HG03520 (cell line): ENCODE measurements at regions not wholly inside any gene's neighbourhood (a gene's known extent, or its start where the extent isn't known, plus 50 kb on each side); places are given as distances from the start of the nearest gene placed in this dataset.

Experiments used
- ATAC-seq: cut with Tn5 transposase; IDR thresholded peaks from one replicate; pipeline ENCODE4 v1.9.1; 2021; ENCODE audit warnings: mild to moderate bottlenecking, moderate library complexity; ENCODE audit not compliant: unreplicated experiment

DNA sequence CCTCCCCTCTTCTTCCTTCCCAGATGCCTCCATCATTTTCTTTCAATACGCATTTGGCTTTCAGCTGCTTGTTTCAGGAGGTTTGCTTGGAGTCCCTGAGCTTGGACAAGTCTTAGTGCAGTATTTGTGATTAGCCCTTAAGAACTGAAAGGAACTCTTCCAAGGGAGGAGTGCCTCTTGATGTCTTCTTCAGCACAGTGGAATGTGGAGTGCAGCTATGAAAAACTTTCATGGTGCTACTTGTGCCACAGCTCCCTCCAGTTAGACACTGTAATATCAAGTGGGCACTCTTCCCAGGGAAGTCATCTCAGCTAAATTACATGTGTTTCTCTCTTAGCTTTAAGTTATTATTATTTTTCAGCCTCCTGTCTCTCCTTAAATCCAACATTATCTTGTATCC, 173.1 kb downstream of the NECTIN3 start:
- ATAC-seq, result no peak

DNA sequence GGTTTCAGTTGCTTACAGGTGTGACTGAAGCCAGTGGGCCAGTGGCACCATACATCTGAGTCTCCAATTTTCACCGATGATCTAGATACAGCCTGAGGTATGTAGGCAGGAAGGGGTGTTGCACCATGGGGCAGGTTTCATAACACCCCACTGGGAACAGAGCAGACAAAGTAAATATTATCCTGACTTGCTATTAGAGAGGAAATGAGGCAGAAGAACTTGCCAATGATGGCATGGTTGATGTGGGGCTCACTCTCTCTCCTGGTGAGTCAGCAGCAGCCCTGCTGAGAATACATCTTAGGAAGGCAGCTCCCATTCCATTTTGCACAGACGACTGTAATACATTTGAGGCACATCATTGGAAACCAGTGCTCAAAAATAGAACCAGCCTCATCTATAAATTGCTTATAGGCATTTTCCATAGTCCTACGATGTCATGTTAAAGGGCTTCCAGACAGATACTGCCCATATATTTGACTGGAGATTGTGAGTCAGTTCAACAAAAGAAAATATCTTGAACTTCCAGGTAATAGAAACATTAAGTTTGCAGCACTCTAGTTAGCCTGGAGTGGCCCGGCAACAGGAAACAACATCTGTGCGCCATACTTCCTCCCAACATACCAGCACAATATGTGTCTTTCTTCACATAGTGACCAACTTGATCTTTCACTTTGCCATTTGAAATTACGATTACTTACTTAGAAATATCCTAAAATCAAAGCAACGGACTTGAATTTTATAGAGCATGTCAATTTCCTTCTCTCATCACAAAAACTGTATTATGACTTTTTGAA, 175.5 kb downstream of the NECTIN3 start:
- no peak for ATAC-seq

DNA sequence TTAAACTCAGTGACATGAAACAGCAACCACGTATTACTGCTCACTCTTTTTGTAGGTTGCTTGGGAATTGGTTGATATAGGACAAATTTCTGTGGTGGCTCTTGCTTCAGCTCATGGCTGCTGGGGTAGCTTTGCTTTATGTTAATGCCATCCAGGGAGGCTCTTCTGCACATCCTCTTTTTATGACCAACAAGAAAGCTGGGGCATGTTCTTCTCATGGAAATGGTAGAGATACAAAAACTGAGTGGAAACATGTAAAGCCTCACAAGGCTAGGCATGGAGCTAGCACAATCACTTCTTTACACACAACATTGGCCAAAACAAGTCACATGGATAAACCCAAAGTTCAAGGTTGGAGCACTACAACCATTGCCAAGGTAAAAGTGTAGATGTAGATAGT, 176.8 kb downstream of the NECTIN3 start:
- ATAC-seq, result no peak

DNA sequence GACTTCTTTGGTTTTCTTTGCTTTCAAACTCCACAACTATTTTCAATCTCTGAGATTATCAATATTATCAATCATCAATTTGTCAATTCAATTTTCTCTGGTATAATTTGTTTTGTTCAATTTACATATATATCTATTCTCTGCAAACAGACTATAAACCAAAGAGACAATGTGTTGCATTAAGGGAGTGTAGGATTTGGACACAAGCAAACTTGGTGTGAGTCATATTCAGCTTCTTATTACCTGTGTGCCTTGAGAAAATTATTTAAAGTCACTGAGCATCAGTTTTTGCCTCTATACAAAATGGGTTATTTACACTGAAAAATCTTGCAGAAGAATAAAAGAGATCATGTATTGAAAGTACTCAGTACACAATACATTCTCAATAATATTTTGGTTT, 177.8 kb downstream of the NECTIN3 start:
- ATAC-seq, result no peak

DNA sequence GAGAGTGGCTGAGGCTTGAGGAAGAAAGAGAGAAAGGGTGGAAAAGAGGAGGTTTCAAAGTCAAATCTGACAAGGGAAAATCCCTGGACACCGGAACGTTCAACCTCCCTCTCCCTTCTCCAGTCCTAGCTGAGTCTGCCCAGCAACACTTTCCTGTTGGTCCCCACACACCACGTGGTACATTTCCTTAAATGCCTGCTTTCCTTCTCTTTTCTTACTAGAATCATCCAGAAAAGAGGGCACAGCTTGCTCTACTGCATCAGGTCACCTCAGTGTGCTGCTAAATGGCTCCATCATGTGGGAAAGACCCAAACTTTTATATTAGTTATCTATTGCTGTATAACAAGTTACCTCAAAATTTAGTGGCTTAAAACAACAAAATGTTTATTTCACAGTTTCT, 181.2 kb downstream of the NECTIN3 start:
- ATAC-seq, result peak; percentile 81

DNA sequence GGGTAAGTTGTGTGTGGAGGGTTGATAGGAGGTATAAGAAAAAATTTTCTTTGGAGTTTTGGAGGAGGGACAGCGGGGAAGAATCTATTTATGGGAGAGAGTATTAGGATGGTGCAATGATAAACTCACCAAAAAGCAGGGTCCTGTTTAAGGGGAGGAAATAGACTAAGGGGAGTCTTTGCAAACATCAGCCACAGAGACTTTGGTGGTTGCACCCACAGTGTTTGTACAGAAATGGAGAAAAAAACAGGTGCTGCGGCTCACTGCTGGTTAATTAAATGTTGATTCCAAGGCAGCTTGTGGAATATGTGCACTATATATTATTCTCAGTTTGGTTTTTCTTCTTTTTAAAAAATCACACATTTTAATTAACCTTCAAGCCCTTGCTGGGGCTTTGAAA, 182.1 kb downstream of the NECTIN3 start:
- ATAC-seq, result no peak

DNA sequence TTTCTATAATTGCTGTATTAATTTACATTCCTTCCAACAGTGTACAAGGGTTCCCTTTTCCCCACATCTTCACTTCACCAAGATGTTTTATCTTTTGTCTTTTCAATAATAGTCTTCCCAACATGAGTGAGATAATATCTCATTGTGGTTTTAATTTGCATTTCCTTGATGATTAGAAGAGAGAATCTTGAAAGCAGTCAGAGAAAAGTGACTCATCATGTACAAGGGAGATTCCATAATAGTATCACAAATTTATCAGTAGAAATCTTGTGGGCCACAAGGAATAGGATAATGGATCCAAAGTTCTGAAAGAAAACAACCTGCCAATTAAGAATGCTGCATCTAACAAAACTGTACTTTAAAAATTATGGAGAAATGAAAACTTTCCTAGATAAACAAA, 189.3 kb downstream of the NECTIN3 start:
- ATAC-seq, result peak; percentile 73

DNA sequence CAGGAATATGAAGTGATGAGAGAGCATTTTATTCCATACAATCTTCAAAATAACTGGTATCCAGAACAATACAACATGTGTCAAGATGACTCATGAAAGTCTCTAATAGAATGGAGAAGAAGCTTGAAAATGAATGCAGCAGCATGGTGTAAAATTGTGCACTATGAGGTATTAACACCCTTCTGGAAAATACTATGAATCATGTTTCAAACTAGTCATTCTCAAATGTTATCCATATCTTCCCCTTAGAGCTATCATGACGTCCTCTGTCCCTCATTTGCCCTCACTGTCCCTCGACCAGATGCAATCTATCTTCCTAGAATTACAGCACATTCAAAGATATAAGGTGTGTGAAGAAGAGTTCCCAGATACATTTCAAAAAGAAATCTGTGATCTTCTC, 198.2 kb downstream of the NECTIN3 start:
- no peak for ATAC-seq

DNA sequence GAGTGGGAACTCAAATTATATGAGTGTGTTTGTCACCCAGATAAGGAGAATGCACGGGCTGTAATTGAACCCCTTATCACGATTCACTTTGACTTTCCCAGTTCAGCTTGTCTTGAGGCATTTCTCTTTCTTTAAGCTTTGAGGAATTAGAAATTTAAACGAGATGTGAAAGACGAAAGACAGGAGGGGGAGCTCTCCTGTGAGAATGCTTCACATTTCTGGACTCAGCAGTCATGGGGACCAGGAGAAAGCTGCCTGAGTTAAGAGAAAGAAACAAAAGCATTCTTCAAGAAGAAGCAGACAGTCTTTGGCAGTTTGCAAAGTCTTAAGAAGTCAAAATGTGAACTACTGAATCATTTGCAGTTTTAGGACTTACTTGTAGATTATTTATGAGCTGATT, 205.6 kb downstream of the NECTIN3 start:
- no peak for ATAC-seq

DNA sequence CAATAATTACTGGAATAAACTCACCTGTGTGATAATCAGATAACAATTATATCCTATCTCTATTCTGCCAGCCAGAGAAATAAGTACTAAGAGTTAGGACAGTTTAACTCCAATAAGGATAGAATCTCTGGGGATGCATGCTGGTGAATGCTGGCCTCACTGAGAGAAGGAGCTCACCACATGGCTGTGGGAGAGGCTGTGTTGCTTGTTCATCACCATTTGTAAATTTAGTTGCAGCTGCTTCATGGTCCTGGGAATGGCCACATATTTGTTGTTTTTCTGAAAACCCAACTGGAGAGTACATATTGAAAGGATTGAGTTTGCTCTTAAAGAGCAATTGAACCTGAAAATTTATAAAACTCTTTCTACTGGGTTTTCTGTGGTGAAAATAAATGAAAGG, 207.3 kb downstream of the NECTIN3 start:
- no peak for ATAC-seq

DNA sequence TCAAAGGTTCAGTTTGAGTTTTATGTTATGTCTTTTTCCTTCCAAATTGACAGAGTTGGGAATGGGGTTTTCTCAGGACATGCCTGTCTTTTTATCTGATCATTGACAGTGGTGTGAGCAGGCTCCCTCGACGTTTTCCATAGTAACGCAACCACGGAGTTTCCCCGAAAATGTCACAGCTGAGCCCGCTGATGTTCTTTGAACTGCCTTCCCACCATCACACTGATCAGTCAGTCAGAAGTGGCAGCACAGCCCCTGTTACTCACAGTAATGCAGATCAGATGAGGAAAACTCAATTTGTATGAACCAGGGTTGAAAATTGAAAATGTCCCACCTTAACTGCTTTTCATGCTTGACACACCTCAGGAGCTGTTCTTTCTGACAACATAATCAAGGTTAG, 210.4 kb downstream of the NECTIN3 start:
- no peak for ATAC-seq

DNA sequence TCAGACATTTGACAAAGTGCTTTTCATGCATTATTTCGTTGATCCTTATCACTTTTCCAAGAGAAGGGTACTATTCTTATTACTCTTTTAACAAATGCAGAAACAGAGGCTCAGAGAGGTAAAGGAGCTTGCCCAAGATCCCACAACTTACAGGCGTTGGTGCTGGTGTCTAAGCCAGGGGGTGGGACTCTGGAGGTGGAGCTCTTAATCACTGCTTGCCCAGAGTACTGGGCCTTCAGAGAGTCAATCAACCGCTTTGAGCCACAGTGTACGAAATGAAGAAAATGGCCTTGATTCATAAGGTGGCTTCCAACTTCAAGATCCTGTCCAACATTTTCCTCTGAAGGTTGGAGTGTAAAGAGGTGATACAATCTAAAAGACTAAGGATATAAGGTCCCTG, 211.5 kb downstream of the NECTIN3 start:
- no peak for ATAC-seq

DNA sequence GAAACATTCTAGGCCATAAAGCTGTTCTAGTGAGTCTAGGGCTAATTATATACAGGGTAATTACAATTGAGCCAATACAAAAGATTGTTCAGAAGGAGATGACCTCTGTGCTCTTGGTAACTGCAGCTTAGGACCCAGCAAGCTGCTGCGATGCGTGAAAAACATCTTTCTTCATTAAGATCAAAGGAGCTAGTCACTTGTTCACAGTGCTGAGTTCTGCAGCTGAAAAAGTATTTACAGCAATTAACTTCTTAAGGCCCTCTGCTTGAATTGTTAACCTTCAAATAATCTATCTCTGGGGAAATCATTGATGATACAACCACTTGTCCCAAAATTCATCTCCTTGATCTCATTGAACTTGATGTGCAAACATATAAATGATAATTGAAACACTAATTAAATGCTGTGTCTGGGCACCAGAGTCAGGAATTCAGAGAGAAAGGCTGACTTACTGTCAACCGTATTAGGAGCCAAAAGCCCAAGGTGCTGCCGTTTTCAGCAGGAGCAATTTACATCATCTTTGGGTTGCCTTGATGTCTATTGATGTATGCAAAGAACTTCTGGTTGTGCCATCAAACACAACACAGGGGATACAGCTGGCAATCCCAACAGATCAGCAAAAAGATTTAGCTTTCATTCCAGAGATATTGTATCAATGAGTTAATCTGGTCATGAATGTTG, 213.0 kb downstream of the NECTIN3 start:
- ATAC-seq, result no peak

DNA sequence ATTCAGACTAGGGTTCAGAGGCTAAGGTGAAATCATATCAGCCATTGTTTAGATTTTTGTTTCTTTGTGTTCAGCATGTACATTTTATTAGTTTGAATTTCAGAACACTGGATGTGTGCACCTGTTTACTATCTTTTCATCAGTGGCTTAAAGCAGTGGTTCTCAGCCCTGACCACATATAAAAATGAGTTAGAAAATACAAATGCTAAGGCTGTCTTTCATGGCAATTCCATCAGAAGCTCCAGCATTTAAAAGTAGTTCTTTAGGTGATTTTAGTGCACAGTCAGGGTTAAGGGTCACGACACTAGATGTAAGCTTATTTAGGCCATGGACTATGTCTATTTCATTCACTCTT, 213.5 kb downstream of the NECTIN3 start:
- no peak for ATAC-seq

DNA sequence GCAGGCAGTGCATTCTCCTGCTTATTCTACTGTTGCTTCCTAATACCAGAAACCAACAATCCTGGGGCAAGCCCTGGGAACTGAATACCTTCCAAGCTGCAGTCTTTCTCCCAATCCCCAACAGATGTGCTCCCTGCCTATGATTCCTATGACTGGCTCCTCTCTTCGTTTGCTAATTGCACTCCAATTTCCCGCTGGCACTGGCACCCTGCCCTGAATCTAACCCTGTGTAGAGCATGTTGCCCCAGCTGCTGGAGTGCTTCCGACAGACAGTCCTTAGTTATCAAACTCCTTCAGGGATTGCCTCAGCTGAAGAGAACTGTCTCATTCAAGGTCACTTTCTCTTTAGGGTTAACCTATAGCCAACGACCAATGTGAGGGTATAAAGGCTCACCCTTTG, 214.1 kb downstream of the NECTIN3 start:
- ATAC-seq, result no peak

DNA sequence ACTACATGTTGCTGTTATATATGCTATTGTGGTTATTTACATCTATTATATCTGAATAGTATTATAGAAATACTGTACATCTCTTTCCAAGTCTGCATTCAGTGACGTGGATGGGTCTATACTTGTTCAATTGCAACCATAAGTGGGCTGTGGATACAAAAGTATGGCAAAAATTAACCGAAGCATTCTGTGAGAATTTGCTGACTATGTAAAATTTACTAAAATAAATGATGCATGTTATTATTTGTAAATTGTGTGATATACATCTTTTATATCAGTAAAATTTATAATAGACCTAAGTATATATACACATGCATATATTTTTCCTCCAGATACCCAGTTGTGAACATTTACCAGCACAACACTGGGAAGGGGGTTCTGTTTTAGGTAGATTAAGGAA, 215.1 kb downstream of the NECTIN3 start:
- ATAC-seq, result no peak

DNA sequence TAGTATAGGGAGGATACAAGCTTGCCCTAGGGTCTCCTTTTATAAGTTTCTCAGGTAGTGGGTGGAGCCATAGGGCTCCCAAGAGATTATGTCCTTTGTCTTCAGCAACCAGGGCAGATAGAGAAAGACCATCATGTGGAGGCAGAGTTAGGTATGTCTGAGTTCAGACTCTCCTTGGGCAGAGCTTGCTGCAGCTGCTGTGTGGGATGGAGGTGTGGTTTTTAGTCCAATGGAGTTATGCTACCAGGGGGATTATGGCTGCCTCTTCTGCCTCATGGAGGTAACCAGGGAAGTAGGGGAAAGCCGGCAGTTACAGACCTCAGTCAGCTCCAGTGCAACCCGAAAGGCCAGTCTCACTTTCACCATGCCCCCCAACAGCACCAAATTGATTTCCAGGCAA, 220.5 kb downstream of the NECTIN3 start:
- no peak for ATAC-seq

DNA sequence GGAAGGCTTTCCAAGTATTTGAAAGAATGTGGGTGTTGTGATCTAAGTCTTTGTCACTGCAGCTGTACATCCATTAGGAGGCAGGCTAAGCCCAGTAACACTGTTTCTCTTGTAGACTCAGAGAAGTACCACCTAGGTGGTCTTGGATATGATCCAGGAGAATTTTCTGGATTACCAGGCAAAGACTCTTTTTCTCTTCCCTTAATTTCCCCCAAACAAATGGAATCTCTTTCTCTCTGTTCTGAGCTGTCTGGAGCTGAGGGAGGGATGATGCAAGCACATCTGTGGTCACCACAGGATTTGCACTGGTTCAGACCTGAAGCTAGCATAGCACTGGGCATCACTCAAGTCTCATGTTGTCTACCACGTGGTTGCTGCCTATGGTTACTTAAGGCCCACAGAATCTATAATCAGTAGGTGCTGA, 227.6 kb downstream of the NECTIN3 start:
- ATAC-seq, result no peak

DNA sequence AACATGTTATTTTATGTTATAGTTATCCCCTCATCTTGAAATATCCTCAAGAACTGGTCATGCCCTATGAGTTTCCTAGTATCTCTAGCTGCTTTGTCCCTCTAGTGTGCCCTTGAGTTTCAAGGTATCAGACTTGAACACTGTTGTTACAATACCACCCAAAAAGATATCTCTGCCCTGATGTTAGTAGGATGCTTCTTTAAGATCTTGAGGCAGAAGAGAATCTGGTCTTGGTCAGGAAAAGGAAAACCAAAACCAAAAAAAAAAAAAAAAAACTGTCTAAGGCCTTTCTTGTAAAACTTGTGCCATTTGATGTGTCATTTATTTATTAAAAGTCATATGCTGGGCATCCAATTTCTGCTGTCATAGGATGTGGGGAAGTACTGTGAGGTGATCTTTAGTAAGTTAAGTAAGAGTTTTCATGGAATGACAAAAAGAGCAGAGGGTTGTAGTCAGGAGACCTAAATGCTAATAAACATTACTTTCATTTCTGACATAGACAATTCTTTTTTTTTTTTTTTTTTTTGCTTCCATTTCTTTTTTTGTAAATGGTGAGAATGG, 229.7 kb downstream of the NECTIN3 start:
- ATAC-seq, result no peak

DNA sequence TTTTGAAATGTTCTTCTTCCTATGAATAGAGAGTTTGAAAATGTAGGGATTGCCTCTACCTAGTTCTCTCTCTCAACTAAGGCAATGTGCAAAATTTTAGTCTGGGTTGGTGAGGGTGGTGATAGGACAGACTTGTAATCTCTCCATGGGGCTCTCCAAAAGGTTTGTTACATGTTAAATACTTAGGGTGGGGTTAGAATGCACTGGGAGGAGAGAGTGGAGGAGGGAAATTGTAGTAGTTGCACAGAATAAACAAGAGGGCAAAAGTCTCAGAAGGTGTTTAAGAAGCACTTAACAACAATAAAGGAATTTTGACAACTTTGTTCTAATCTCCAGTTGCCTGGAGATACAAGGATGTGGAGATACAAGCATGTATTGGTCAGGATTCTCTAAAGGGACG, 230.4 kb downstream of the NECTIN3 start:
- ATAC-seq, result no peak

DNA sequence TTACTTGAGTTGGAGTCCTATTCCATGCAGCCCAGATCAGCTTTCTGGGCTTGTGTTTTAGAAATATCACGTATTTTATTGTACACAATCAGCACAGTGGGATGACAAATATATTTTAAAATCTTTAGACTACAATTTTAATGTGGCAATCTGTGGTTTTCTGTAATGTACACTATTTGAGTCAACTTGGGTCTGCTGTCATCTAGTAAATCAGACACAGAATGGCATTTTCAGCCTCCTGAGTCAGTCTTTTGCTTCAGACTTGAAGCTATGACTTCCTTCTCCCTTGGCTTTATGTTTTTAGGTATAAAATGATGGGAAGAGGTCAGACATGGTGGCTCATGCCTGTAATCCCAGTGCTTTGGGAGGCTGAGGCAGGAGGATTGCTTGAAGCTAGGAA, 232.1 kb downstream of the NECTIN3 start:
- no peak for ATAC-seq

DNA sequence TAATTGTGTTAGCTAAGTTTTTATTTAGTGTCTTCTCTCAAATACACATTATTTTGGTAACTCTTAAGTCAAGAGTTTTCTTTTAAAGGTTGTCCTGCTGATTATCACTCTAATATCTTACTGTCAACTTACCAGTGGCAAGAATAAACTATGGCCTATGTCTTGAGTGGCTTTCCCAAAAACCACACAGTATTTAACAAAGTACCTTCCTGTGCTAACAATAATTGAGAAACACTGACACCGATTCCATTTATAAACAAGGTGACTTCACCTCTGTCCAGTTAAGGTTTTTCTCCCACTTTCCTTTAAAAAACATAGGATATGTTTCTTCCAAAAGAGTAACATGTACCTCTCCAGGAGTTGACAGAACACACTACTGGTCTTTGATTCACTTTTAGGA, 234.3 kb upstream of the CD96 start:
- ATAC-seq, result no peak
